DMS153 treated with DMSO at 0.1 percent for 48 hours (cell line): ENCODE measurements at regions not wholly inside any gene's neighbourhood (a gene's known extent, or its start where the extent isn't known, plus 50 kb on each side); places are given as distances from the start of the nearest gene placed in this dataset.

Source experiments
- DNase-seq: peaks from one replicate; lab custom pipeline; 2025; ENCODE audit not compliant: unreplicated experiment; lab: John Stamatoyannopoulos, UW

- no peak for DNase-seq
Measured at GRCh38 chr2:37541516-37541915, 129.9 kb downstream of the CDC42EP3 start.

- no peak for DNase-seq
Measured at GRCh38 chr2:37543999-37544557, 127.4 kb downstream of the CDC42EP3 start.

GRCh38 chr2:37544591-37545031 is 126.8 kb downstream of the CDC42EP3 start:
- no peak for DNase-seq

- no peak for DNase-seq
Measured at GRCh38 chr2:37549598-37549997, 121.8 kb downstream of the CDC42EP3 start.

GRCh38 chr2:37550190-37550589 is 121.3 kb downstream of the CDC42EP3 start:
- DNase-seq: no peak

- no peak for DNase-seq
Measured at GRCh38 chr2:37551783-37552182, 119.7 kb downstream of the CDC42EP3 start.

- DNase-seq: no peak
Measured at GRCh38 chr2:37552339-37552738, 119.1 kb downstream of the CDC42EP3 start.

- DNase-seq: no peak
Measured at GRCh38 chr2:37553411-37554154, 117.9 kb downstream of the CDC42EP3 start.

GRCh38 chr2:37554155-37554510 is 117.3 kb downstream of the CDC42EP3 start:
- no peak for DNase-seq

GRCh38 chr2:37554687-37555086 is 116.8 kb downstream of the CDC42EP3 start:
- DNase-seq: no peak

GRCh38 chr2:37555457-37555856 is 116.0 kb downstream of the CDC42EP3 start:
- no peak for DNase-seq

GRCh38 chr2:37556256-37556655 is 115.2 kb downstream of the CDC42EP3 start:
- DNase-seq: no peak

- no peak for DNase-seq
Measured at GRCh38 chr2:37558623-37559022, 112.8 kb downstream of the CDC42EP3 start.

- peak; percentile 22 for DNase-seq
Measured at GRCh38 chr2:37560241-37560848, 111.1 kb downstream of the CDC42EP3 start.

GRCh38 chr2:37560863-37561614 is 110.4 kb downstream of the CDC42EP3 start:
- DNase-seq: no peak

- DNase-seq: no peak
Measured at GRCh38 chr2:37561615-37562569, 109.5 kb downstream of the CDC42EP3 start.

- no peak for DNase-seq
Measured at GRCh38 chr2:37563375-37564015, 107.9 kb downstream of the CDC42EP3 start.

- DNase-seq: no peak
Measured at GRCh38 chr2:37564356-37564755, 107.1 kb downstream of the CDC42EP3 start.

- no peak for DNase-seq
Measured at GRCh38 chr2:37566517-37566981, 104.9 kb downstream of the CDC42EP3 start.

- DNase-seq: no peak
Measured at GRCh38 chr2:37568565-37568964, 102.9 kb downstream of the CDC42EP3 start.
